ENCODE measurements at regions not wholly inside any gene's neighbourhood (a gene's known extent, or its start where the extent isn't known, plus 50 kb on each side); places are given as distances from the start of the nearest gene placed in this dataset.
A peak's percentile ranks its signal among the peaks of the same experiment; 100 is the strongest.
"Not testable (repeated sequence)": the region's sequence is repeated elsewhere in the genome, so short reads cannot be mapped to it uniquely, and the experiment has no call there.

DNA sequence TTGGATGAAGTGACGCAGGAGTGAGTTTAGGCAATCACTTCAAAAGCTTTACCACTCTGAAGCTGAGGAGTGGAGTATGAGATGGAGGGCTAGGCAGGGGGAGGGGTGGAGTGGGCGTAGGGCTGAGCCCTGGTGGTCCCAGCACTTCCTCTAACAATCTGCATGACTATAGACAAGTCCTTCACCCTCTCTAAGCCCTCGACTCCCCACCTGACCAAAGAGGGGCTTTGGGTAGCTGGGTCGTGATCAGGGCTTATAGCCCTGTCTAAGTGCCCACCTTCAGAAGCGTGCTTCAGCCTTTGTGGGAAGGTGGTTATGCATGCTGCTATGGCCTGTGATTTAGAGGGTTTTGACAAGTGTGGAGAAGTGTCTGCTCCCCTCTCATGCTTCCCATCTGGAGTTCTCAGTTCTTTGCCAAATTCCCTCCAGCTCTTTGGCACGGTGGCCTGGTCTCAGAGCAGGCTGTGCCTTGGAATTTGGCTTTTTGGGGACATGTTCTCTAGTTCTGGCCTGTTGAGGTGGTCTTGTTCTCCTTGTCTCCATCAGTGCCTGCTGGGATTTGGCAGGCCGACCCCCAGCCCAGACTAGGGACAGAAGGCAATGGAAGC lies 53.0 kb downstream of the ACTBL2 start:
- WGBS: 88% methylated on average over 4 of the region's 7 CpGs
- Histone ChIP-seq H3K4me3 (no peak overlapping the region), H3K27ac (replicated peaks in 1 of 4) (no peak overlapping the region), H3K27me3 (no peaks in the 10 kb centered on the region), H3K36me3 (no peaks in the 10 kb centered on the region), H3K4me1 (no peaks in the 10 kb centered on the region), H3K9me3 (no peaks in the 10 kb centered on the region)
- TF ChIP-seq POLR2A (IDR thresholded peaks at IDR 0.05; ENCODE audit: low read depth) (no peak), EP300 (IDR thresholded peaks at IDR 0.05) (no peak), POLR2AphosphoS5 (IDR thresholded peaks at IDR 0.05) (no peak)
- TF ChIP-seq, protein P1, sequence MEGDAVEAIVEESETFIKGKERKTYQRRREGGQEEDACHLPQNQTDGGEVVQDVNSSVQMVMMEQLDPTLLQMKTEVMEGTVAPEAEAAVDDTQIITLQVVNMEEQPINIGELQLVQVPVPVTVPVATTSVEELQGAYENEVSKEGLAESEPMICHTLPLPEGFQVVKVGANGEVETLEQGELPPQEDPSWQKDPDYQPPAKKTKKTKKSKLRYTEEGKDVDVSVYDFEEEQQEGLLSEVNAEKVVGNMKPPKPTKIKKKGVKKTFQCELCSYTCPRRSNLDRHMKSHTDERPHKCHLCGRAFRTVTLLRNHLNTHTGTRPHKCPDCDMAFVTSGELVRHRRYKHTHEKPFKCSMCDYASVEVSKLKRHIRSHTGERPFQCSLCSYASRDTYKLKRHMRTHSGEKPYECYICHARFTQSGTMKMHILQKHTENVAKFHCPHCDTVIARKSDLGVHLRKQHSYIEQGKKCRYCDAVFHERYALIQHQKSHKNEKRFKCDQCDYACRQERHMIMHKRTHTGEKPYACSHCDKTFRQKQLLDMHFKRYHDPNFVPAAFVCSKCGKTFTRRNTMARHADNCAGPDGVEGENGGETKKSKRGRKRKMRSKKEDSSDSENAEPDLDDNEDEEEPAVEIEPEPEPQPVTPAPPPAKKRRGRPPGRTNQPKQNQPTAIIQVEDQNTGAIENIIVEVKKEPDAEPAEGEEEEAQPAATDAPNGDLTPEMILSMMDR (IDR thresholded peaks at IDR 0.05): no peak
- DNase-seq (ENCODE audit: extremely low spot score): peak; percentile 10
- intact Hi-C loops (cut with DNase I): no loop called here

DNA sequence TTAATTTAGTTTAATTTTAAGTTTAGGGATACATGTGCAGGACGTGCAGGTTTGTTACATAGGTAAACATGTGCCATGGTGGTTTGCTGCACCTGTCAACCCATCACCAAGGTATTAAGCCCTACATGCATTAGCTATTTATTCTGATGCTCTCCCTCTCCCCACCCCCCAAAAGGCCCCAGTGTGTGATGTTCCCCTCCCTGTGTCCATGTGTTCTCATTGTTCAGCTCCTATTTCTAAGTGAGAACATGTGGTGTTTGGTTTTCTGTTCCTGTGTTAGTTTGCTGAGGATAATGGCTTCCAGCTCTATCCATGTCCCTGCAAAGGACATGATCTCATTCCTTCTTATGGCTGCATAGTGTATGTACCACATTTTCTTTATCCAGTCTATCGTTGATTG lies 53.6 kb downstream of the ACTBL2 start:
- WGBS: 93% methylated on average over 2 of the region's 2 CpGs
- H3K36me3 ChIP-seq; intact Hi-C loops (cut with DNase I); H3K4me1 ChIP-seq; H3K27me3 ChIP-seq; H3K27ac ChIP-seq (replicated peaks in 1 of 4); H3K4me3 ChIP-seq; H3K9me3 ChIP-seq; DNase-seq (ENCODE audit: extremely low spot score): not testable (repeated sequence)

DNA sequence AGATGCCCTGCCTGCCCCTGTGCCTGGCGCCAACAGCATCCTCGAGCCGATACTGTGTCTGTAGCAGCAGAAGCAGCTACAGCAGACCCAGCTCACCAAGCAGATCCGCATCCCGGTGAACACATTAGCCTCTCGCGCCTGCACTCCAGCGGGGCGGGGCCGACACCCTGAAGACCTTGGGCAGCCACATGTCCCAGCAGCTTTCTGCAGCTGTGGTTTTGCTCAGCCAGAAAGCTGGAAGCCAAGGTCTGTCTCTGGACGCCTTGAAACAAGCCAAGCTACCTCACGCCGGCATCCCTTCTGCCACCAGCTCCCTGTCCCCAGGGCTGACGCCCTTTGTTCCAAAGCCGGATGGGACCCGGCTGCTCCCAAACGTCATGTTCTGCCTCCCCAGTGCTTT lies 59.6 kb downstream of the ACTBL2 start:
- no peak for DNase-seq (ENCODE audit: extremely low spot score)
- WGBS: 96% methylated on average over 11 of the region's 17 CpGs
- no peaks in the 10 kb centered on the region for H3K9me3 ChIP-seq
- no peaks in the 10 kb centered on the region for H3K4me1 ChIP-seq
- TF ChIP-seq, protein P1 (IDR thresholded peaks at IDR 0.05): no peak
- TF ChIP-seq POLR2A (IDR thresholded peaks at IDR 0.05; ENCODE audit: low read depth) (no peak), POLR2AphosphoS5 (IDR thresholded peaks at IDR 0.05) (no peak)
- no peaks in the 10 kb centered on the region for H3K27me3 ChIP-seq
- intact Hi-C loops (cut with DNase I): no loop called here
- H3K27ac ChIP-seq (replicated peaks in 1 of 4): no peak overlapping the region
- H3K36me3 ChIP-seq: no peaks in the 10 kb centered on the region
- no peak overlapping the region for H3K4me3 ChIP-seq

DNA sequence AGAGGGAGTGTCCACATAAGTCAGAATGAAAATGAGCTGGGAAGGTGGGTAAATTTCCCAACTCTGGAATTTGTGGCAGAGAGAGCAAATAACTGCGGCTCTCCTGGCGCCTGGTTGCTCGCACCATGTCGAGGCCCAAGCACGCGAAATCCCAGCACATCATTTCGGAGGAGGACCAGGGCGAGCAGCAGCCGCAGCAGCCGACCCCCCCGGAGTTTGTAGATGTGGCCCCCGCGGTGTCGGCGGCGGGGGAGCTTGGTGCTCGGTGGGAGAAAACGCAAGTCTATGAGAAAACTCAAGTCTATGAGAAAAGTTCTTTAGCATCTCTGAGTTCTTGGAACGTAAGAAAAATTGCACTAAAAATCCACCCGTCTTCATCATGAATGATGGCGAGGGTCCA lies 60.3 kb downstream of the ACTBL2 start:
- Histone ChIP-seq H3K27ac (replicated peaks in 1 of 4) (no peak overlapping the region), H3K4me1 (no peaks in the 10 kb centered on the region), H3K9me3 (no peaks in the 10 kb centered on the region), H3K27me3 (no peaks in the 10 kb centered on the region), H3K4me3 (no peak overlapping the region), H3K36me3 (no peaks in the 10 kb centered on the region)
- TF ChIP-seq POLR2AphosphoS5 (IDR thresholded peaks at IDR 0.05): no peak
- no peak for TF ChIP-seq EP300 (IDR thresholded peaks at IDR 0.05)
- no peak for TF ChIP-seq POLR2A (IDR thresholded peaks at IDR 0.05; ENCODE audit: low read depth)
- TF ChIP-seq, protein P1 (IDR thresholded peaks at IDR 0.05): no peak
- WGBS: 94% methylated on average over 20 of the region's 21 CpGs
- intact Hi-C loops (cut with DNase I): no loop called here
- DNase-seq (ENCODE audit: extremely low spot score): no peak

DNA sequence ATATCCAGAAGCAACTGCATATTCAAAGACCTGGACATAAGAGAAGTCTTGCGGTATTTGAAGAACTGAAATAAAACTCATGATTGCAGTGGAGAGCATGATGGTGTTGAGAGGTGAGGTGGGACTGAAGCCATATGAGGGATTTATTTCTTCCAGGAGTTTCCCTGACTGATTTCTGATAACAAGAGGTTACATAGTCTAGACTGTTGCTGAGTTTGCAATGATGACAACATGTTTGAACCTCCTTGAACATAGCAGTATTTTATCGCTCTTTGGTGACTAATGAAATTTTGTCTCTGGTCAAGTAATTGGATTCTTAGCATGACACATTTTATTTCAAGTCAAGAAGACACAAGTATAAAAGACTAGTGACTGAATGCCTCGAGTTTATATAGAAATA lies 61.8 kb downstream of the ACTBL2 start:
- DNase-seq (ENCODE audit: extremely low spot score): no peak
- H3K27me3 ChIP-seq: no peaks in the 10 kb centered on the region
- no peaks in the 10 kb centered on the region for H3K4me1 ChIP-seq
- no peak overlapping the region for H3K27ac ChIP-seq (replicated peaks in 1 of 4)
- H3K36me3 ChIP-seq: no peaks in the 10 kb centered on the region
- 82% methylated on average over 3 of the region's 3 CpGs for WGBS
- TF ChIP-seq POLR2AphosphoS5 (IDR thresholded peaks at IDR 0.05): no peak
- TF ChIP-seq, protein P1 (IDR thresholded peaks at IDR 0.05): no peak
- no peak for TF ChIP-seq EP300 (IDR thresholded peaks at IDR 0.05)
- TF ChIP-seq POLR2A (IDR thresholded peaks at IDR 0.05; ENCODE audit: low read depth): no peak
- intact Hi-C loops (cut with DNase I): no loop called here
- no peak overlapping the region for H3K4me3 ChIP-seq
- no peaks in the 10 kb centered on the region for H3K9me3 ChIP-seq
